ENCODE measurements at regions not wholly inside any gene's neighbourhood (a gene's known extent, or its start where the extent isn't known, plus 50 kb on each side); places are given as distances from the start of the nearest gene placed in this dataset.

GRCh38 chr1:34618381-34618780 lies 136.5 kb upstream of the GJB5 start:
- no peak for DNase-seq

- DNase-seq: no peak
Measured at GRCh38 chr1:34619256-34619655, 135.6 kb upstream of the GJB5 start.

- no peak for DNase-seq
Measured at GRCh38 chr1:34621916-34622315, 132.9 kb upstream of the GJB5 start.

GRCh38 chr1:34625521-34626015 lies 129.3 kb upstream of the GJB5 start:
- DNase-seq: no peak

GRCh38 chr1:34627465-34628240 lies 127.2 kb upstream of the GJB5 start:
- DNase-seq: no peak

GRCh38 chr1:34631126-34631525 lies 123.7 kb upstream of the GJB5 start:
- no peak for DNase-seq

GRCh38 chr1:34639701-34640100 lies 115.1 kb upstream of the GJB5 start:
- no peak for DNase-seq

GRCh38 chr1:34640654-34641401 lies 114.0 kb upstream of the GJB5 start:
- DNase-seq: no peak

GRCh38 chr1:34642679-34643078 lies 112.2 kb upstream of the GJB5 start:
- no peak for DNase-seq

- DNase-seq: no peak
Measured at GRCh38 chr1:34645109-34645688, 109.6 kb upstream of the GJB5 start.

GRCh38 chr1:34645919-34646318 lies 108.9 kb upstream of the GJB5 start:
- DNase-seq: no peak

GRCh38 chr1:34648501-34648900 lies 106.3 kb upstream of the GJB5 start:
- no peak for DNase-seq

GRCh38 chr1:34650090-34650489 lies 104.8 kb upstream of the GJB5 start:
- no peak for DNase-seq

- no peak for DNase-seq
Measured at GRCh38 chr1:34650800-34651199, 104.0 kb upstream of the GJB5 start.

GRCh38 chr1:34653110-34653509 lies 101.7 kb upstream of the GJB5 start:
- DNase-seq: no peak

GRCh38 chr1:34655206-34655874 lies 99.5 kb upstream of the GJB5 start:
- DNase-seq: no peak

GRCh38 chr1:34655875-34656240 lies 99.0 kb upstream of the GJB5 start:
- no peak for DNase-seq

- no peak for DNase-seq
Measured at GRCh38 chr1:34656299-34656698, 98.5 kb upstream of the GJB5 start.

GRCh38 chr1:34656731-34657130 lies 98.1 kb upstream of the GJB5 start:
- no peak for DNase-seq

GRCh38 chr1:34657266-34657665 lies 97.6 kb upstream of the GJB5 start:
- no peak for DNase-seq

GRCh38 chr1:34657849-34658248 lies 97.0 kb upstream of the GJB5 start:
- no peak for DNase-seq

GRCh38 chr1:34663031-34663430 lies 91.8 kb upstream of the GJB5 start:
- no peak for DNase-seq

- DNase-seq: no peak
Measured at GRCh38 chr1:34668063-34668462, 86.8 kb upstream of the GJB5 start.
